HG02870 (cell line): ENCODE measurements at regions not wholly inside any gene's neighbourhood (a gene's known extent, or its start where the extent isn't known, plus 50 kb on each side); places are given as distances from the start of the nearest gene placed in this dataset.

ENCODE experiments used
- ATAC-seq: cut with Tn5 transposase; IDR thresholded peaks from one replicate; pipeline ENCODE4 v1.9.1; 2021; ENCODE audit warnings: mild to moderate bottlenecking, moderate library complexity; ENCODE audit not compliant: unreplicated experiment

GRCh38 chrX:113935518-113935917, 648.4 kb upstream of the HTR2C start:
- no peak for ATAC-seq

GRCh38 chrX:113933931-113934330, 650.0 kb upstream of the HTR2C start:
- no peak for ATAC-seq

DNA sequence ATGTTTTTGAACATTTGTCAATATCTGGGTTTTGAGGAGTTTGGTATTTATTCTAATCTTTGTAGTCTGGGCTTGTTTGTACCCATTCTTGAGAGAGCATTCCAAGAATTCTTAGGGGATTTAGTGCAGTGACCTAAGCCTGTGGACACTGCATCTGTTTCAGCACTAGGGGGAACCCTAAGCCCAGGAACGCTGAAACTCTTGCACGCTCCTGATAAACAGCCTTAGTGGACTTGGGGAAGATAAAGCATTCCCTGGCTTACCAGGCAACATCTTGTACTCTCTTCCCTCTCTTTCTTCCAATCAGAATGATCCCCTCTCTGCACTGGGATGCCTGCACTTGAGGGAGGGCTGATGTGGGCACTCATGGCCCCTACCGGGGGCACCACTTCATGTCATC, 654.9 kb upstream of the HTR2C start:
- no peak for ATAC-seq

GRCh38 chrX:113920661-113921060, 663.2 kb upstream of the HTR2C start:
- ATAC-seq = no peak

GRCh38 chrX:113919387-113919786, 664.5 kb upstream of the HTR2C start:
- ATAC-seq = no peak

- no peak for ATAC-seq
These were observed 677.7 kb upstream of the HTR2C start for GRCh38 chrX:113906168-113906567.

- ATAC-seq = no peak
These were observed 691.0 kb upstream of the HTR2C start for GRCh38 chrX:113892891-113893290.

GRCh38 chrX:113892401-113892800, 691.5 kb upstream of the HTR2C start:
- no peak for ATAC-seq

DNA sequence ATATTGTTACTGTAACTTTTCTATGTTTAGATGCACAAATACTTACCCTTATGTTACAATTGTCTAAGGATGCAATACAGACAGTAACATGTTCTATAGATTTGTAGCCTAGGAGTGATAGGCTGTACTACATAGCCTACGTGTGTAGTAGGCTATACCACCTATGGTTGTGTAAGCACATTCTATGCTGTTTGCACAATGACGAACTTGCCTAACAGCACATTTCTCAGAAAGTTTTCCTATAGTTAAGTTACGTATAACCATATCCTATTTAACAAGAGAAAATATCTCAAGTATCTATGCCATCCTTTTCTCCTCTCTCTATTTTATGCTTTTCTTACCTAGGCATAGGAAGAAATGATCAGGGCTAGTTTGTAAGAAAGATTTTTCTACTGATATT, 710.8 kb upstream of the HTR2C start:
- ATAC-seq = no peak

DNA sequence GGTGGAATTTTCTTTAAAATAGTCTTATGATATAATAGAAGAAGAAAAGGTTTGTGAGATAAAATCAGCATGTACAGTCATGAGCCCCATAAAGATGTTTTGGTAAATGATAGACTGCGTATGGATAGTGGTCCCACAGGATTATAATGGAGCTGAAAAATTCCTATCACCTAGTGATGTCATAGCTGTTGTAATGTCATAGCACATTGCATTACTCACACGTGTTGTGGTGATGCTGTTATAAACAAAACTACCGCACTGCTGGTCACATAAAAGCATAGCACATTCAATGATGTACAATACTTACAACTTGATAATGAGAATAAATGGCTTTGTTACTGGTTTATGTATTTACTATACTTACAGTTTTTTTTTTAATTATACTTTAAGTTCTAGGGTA, 715.2 kb upstream of the HTR2C start:
- ATAC-seq = no peak

GRCh38 chrX:113868177-113868576, 715.7 kb upstream of the HTR2C start:
- no peak for ATAC-seq

- no peak for ATAC-seq
These were observed 734.5 kb upstream of the HTR2C start for GRCh38 chrX:113849408-113849807.

DNA sequence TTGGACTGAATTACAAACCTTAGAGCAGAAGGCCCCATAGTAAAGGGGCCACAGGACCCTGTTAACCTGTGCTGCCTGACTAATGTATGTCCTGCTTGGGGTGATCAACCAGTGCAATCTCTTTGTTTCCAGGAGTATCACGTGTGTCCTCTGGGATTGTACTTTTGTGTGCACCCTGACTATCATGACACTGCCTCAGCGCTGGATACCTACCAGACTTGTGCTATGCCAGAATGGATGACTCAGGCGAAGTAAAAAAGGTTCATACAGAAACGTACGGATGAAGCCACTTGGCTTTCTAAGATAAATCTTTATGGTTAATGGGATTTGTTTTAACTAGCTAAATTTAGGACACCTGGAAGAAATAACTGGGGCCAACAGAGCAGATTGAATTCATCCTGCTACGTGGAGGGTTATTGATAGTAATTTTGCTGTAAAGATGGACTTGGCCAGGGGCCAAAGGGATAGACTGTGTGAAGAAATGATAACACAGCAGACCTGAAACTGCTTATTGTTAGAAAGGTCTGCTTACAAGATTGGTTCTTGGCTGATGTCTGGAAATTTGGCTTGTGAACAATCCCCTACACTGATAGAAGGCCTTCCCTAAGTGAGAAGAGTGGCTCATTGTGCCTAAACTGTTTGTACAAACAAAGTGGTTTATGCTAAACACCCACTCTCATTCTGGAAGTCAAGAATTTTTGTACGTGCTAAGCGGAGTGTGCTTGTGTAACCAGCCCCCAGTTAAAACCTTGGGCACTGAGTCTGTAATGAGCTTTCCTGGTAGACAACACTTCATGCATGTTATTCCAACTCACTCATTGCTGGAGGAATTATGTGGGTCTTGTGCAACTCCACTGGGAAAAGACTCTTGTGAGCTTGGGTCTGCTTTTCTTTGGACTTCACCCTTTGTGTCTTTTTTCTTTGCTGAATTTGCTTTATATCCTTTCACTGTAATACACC, 750.5 kb upstream of the HTR2C start:
- ATAC-seq = no peak

GRCh38 chrX:113828470-113828869, 755.4 kb upstream of the HTR2C start:
- no peak for ATAC-seq

DNA sequence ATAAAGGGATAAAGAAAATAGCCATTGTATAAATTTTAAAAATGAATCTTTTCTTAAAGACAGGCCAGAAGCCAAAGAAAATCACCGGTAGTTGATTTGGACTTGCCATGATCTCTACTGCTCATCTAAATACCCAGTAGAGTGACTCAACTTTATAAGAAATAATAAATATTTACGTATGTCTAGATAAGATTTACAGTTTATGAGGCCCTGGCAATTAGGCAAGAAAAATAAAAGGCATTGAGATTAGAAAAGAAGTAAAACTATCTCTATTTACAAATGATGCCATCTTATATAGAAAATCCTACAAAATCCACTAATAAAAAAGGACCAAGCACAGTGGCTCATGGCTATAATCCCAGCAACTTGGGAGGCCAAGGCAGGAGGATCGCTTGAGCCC, 765.5 kb upstream of the HTR2C start:
- ATAC-seq = no peak

DNA sequence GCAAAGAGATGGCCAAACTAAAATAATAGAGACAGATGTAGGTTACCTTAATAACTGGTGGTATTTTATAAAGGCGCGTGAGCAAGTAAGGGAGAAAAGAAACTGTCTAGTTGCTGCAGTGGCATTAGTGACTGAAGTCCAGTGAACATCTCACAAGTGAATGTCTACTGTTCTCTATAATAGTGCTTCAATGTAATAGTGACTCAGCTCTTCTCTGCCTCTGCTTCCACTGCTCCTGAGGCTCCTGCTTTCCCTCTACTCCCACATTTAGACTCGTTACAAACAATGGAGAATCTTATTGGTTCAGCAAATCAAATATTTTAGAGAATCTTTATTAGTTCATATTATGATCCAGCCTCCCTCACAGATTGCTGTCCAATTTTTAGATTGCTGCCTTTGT, 779.1 kb upstream of the HTR2C start:
- no peak for ATAC-seq

DNA sequence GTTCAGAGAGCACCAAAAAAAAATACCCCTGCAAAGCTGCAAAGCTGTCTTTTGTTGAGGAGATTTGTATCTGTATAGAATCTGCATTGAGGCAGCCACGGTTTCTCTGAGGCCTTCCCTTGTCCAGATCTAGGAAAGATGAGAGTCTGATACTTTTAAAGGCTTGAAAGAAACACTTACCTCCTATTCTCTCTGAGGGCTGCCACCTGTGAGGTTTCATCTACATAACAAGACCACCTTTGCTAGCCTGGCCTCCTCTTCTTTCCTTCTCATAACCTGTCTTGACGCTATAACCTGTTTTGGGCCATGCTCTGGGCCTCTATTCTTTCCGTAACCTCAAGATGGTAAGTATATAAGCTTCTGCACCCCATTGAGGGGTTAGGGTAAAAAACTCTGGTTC, 779.6 kb upstream of the HTR2C start:
- ATAC-seq = no peak

DNA sequence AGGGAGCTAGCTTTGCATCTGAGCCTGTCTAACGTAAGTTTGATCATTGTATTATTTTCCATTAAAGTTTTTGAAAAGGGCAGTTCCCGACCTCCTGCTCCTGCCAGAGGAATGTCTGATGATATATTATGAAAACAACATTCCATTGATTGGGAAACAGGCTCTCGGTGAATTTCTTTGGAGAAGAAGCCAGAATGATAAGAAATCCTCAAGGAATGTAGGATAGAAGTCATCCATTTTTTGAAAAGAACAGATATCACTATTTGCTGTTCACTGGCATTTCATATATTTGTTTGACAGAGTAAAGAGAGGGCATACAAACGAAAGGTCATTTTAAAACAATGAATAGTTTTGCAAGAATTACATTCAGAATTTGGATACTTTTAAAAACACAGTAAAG, 781.0 kb upstream of the HTR2C start:
- ATAC-seq = no peak

GRCh38 chrX:113800955-113801354, 782.9 kb upstream of the HTR2C start:
- no peak for ATAC-seq

DNA sequence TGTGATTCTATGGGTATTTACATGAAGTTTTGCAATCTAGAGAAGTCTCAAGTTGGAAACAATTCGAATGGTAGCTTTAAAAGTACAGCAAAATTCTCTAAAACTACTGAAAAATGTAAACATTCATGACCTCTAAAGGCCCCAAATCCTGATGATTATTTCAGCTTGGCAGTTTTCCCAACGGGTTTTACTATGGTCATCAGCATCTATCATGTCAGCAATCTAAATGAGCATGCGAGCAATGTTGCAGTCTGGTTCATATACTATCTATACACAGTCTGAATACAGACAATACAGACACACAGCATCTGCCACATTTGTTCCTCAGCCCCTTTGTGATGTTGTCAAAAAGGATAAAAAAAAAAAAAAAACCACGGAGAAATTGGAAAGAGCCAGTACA, 790.3 kb upstream of the HTR2C start:
- ATAC-seq = no peak

GRCh38 chrX:113790987-113791386, 792.9 kb upstream of the HTR2C start:
- ATAC-seq = no peak

- ATAC-seq = peak; percentile 66
These were observed 799.1 kb upstream of the HTR2C start for GRCh38 chrX:113784754-113785153.

DNA sequence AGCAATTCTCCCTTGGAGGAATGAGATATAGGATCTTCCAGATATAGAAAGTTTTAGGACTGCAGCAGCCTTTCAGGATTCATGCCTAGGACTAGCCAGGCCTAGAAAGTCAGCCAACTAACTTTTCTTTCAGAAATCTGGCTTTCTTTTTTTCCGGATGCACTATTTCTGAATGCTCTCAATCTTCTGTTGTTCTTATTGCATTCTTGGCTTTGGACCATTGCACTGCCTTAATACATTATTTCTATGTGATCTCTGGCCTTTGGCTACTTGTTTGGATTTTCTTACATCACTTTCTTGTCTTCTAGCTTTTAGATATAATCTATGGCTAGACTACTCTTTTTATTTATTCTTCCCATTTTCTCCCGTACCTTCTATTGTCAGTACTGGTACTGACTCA, 813.1 kb upstream of the HTR2C start:
- ATAC-seq = no peak
